ENCODE measurements at regions not wholly inside any gene's neighbourhood (a gene's known extent, or its start where the extent isn't known, plus 50 kb on each side); places are given as distances from the start of the nearest gene placed in this dataset.

- Histone ChIP-seq H3K4me3 (no peak overlapping the region), H3K36me3 (ENCODE audit: low read depth) (no peaks in the 10 kb centered on the region), H3F3A (ENCODE audit: insufficient read depth, low read depth) (no peaks in the 10 kb centered on the region), H3K9me2 (ENCODE audit: insufficient read depth) (no peaks in the 10 kb centered on the region), H3K79me2 (ENCODE audit: low read depth) (no peaks in the 10 kb centered on the region), H4K20me1 (ENCODE audit: insufficient read depth) (no peaks in the 10 kb centered on the region), H3K4me2 (no peak overlapping the region), H3K27ac (no peak overlapping the region), H3K9me3 (ENCODE audit: insufficient read depth, low read depth) (no peaks in the 10 kb centered on the region), H3K4me1 (replicated peaks; ENCODE audit: insufficient read depth) (no peaks in the 10 kb centered on the region), H3K27me3 (ENCODE audit: insufficient read depth, low read depth) (peaks cover 78% of the 10 kb centered on the region), H2AFZ (no peak overlapping the region)
- CTCF ChIA-PET = no interaction called here
- intact Hi-C loops (cut with micrococcal nuclease; ENCODE audit: unreplicated experiment) = no loop called here
- TF ChIP-seq CTCF (conservative IDR thresholded peaks at IDR 0.05) (no peak), EZH2 (IDR thresholded peaks at IDR 0.05; ENCODE audit: low read depth) (no peak)
- BruUV-seq (replicated peaks) = no TSS peak
- POLR2A ChIA-PET (ENCODE audit: unreplicated experiment) = no interaction called here
- DNase-seq = no peak
Observed at GRCh38 chr19:34118879-34119748, 53.2 kb upstream of the LSM14A start.

- ChIA-PET POLR2A (ENCODE audit: unreplicated experiment) (no interaction called here), CTCF (no interaction called here)
- Histone ChIP-seq H3K4me2 (no peak overlapping the region), H3K27ac (no peak overlapping the region), H3K4me3 (no peak overlapping the region), H2AFZ (no peak overlapping the region), H3K79me2 (ENCODE audit: low read depth) (no peaks in the 10 kb centered on the region), H4K20me1 (ENCODE audit: insufficient read depth) (no peaks in the 10 kb centered on the region), H3K27me3 (ENCODE audit: insufficient read depth, low read depth) (peaks cover 86% of the 10 kb centered on the region), H3K9me2 (ENCODE audit: insufficient read depth) (no peaks in the 10 kb centered on the region), H3K36me3 (ENCODE audit: low read depth) (no peaks in the 10 kb centered on the region), H3K9me3 (ENCODE audit: insufficient read depth, low read depth) (no peaks in the 10 kb centered on the region), H3F3A (ENCODE audit: insufficient read depth, low read depth) (no peaks in the 10 kb centered on the region), H3K4me1 (replicated peaks; ENCODE audit: insufficient read depth) (no peaks in the 10 kb centered on the region)
- intact Hi-C loops (cut with micrococcal nuclease; ENCODE audit: unreplicated experiment) = no loop called here
- BruUV-seq (replicated peaks) = no TSS peak
- no peak for TF ChIP-seq CTCF (conservative IDR thresholded peaks at IDR 0.05)
- no peak for TF ChIP-seq EZH2 (IDR thresholded peaks at IDR 0.05; ENCODE audit: low read depth)
- no peak for DNase-seq
Observed at GRCh38 chr19:34120141-34120540, 52.2 kb upstream of the LSM14A start.

- no peaks in the 10 kb centered on the region for H4K20me1 ChIP-seq (ENCODE audit: insufficient read depth)
- no peaks in the 10 kb centered on the region for H3F3A ChIP-seq (ENCODE audit: insufficient read depth, low read depth)
- intact Hi-C loops (cut with micrococcal nuclease; ENCODE audit: unreplicated experiment) = no loop called here
- no peaks in the 10 kb centered on the region for H3K9me2 ChIP-seq (ENCODE audit: insufficient read depth)
- H3K27me3 ChIP-seq (ENCODE audit: insufficient read depth, low read depth) = peaks cover 79% of the 10 kb centered on the region
- H3K36me3 ChIP-seq (ENCODE audit: low read depth) = no peaks in the 10 kb centered on the region
- no peak overlapping the region for H3K27ac ChIP-seq
- H3K9me3 ChIP-seq (ENCODE audit: insufficient read depth, low read depth) = no peaks in the 10 kb centered on the region
- ChIA-PET CTCF (no interaction called here), POLR2A (ENCODE audit: unreplicated experiment) (no interaction called here)
- H3K79me2 ChIP-seq (ENCODE audit: low read depth) = no peaks in the 10 kb centered on the region
- H3K4me1 ChIP-seq (replicated peaks; ENCODE audit: insufficient read depth) = no peaks in the 10 kb centered on the region
- H2AFZ ChIP-seq = no peak overlapping the region
- H3K4me3 ChIP-seq = no peak overlapping the region
- BruUV-seq (replicated peaks) = no TSS peak
- TF ChIP-seq EZH2 (IDR thresholded peaks at IDR 0.05; ENCODE audit: low read depth) (no peak), CTCF (conservative IDR thresholded peaks at IDR 0.05) (peak; percentile 77)
- no peak for DNase-seq
- no peak overlapping the region for H3K4me2 ChIP-seq
Observed at GRCh38 chr19:34120846-34121639, 51.3 kb upstream of the LSM14A start.
